NCI-H2227 treated with DMSO at 0.1 percent for 48 hours (cell line): ENCODE measurements at regions not wholly inside any gene's neighbourhood (a gene's known extent, or its start where the extent isn't known, plus 50 kb on each side); places are given as distances from the start of the nearest gene placed in this dataset.
"Not testable (repeated sequence)": the region's sequence is repeated elsewhere in the genome, so short reads cannot be mapped to it uniquely, and the experiment has no call there.

ENCODE experiments used
- DNase-seq: peaks from one replicate; lab custom pipeline; 2025; lab: John Stamatoyannopoulos, UW

DNA sequence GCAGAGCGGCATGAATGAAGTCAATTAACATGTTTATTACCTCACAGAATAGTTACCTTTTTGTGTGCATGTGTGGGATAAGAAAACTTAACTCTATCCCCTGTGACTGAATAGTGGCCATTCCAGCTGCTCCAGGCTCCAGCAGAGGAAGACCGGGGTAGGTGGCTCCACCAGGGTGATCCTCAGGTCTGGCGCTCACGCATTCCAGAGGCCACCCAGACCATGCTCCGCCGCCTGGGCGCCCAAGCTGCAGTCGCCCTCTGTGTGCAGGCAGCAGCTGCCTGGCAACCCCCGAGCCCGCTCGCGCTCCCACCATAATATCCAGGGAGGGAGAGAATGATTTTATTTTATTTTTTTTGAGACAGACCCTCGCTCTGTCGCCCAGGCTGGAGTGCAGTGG lies 1474.5 kb upstream of the TPTE start:
- DNase-seq, result not testable (repeated sequence)

DNA sequence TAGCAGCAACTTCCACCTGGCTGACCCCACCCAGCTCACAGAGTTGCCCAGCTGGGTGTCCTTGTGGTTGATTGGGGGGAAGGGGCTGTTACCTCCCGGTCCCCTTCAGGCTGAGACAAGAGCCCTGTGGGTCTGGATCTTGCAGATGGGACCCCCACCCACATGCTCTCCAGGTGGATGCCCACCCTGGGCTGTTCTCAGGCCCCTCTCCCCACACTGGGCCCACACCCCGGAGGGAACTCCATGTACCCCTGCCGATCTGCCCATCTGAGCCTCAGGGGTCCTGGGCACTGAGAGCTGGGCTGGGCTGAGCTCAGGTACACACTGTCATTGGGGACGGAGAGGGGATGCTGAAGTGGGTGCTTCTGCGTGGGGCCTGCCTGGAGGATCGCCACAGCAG lies 1453.9 kb upstream of the TPTE start:
- DNase-seq, result not testable (repeated sequence)

DNA sequence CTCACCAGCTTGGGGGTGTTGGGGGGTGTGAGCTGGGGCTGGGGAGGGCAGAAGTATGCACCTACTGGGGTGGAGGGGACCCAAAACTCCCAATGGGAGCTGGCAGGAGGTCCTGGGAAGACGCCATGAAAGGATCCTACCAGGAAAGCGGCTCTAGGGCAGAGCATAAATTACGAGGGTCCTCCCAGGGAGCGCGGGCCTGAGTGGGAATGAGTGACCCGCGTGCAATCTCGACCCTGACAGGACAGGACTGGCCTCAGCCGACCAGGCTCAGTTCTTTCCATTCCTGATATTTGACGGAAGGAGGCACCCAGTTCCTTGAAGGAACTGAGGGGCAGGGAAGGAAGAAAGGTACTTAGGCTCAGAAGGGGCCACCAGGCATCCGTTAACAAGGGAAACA lies 1452.8 kb upstream of the TPTE start:
- not testable (repeated sequence) for DNase-seq

DNA sequence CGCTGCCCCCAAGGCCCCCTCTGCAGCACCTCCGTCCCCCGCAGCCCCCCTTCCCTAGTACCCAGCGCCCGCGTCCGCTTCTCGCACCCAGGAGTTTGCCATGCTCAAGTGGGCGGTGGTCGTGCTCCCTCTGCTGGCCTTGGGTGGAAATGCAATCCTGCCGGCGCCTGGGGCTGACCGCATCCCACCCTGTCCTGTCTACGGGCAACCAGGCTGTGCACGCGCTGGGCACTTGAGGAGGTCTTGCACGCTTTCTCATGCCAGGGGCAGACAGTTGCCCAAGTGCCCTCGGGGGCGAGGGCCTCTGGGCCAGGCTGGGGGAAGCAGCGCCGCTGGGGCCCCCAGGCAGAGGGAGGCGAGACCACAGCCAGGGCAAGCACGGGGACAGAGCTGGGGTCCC lies 1450.7 kb upstream of the TPTE start:
- not testable (repeated sequence) for DNase-seq

DNA sequence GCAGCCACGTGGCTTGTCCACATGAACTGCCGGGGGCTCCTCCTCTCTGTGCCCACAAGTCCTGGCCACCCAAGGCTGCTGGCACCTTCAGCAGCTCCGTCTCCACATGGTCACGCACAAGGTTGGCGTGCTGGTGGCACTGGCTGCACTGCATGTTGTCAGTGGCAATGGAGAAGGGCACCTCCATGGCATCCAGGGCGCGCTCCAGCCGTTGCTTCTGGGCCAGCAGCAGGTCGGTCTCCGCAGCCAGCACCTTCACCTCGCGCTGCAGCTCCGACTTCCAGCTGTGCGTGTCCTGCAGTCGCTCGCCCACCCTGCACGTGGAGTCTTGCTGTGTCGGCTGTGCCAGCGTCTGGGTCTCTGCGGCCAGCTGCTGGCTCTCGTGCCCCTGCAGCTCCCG lies 1448.4 kb upstream of the TPTE start:
- DNase-seq, result not testable (repeated sequence)

DNA sequence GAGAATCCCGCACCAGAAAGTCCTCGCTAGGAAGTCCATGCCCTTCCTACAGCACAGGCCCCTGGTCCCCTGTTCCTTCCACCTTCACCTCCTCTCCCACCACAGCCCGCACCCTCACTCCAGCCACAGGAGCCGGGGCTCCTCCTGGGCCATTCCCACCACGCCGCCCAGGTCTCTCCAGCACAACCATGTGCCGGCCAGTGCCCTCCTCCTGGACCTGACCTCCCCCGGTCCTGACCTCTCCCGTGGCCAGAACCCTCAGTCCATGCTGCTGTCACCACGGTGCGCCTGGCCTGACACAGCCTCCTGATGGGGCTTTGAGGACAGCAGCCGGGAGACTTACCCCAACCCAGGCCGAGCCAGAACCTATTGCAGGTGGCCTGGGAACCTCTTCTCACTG lies 1446.6 kb upstream of the TPTE start:
- DNase-seq, result not testable (repeated sequence)

DNA sequence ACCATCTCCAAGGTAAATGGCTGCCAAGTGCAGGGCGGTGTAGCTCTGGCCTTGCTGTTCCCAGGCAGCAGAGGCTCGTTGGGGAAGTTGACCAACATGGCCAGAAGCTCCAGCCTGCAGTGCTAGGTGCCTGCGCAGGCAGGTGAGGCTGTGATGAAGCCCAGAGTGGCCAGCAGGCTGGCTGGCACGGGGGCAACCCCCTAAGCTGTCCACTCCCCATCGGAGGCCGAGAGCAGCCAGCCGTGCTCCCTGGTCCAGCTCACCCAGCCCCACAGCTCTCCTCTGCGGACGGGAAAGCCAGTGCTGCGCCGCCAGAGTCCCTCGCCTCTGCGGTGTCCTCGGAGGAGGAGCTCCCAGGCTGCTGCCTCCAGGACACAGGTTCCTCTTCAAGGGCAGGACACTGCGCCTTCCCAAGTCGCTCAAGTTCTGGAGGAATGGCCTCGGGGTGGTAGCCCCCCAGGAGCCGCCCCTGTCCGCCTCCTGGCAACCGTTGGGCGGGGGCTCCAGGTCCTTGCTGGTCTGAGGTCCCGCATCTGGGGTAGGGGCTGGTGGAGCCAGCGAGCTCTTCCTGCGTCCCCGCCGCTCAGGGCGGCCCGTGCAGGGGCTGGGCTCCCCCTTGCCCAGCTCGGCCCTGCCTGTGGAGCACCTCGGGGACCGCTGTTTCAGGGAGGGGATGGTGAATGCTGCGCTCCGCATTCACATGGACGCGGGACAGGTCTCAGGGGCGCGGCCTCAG lies 1438.1 kb upstream of the TPTE start:
- not testable (repeated sequence) for DNase-seq

DNA sequence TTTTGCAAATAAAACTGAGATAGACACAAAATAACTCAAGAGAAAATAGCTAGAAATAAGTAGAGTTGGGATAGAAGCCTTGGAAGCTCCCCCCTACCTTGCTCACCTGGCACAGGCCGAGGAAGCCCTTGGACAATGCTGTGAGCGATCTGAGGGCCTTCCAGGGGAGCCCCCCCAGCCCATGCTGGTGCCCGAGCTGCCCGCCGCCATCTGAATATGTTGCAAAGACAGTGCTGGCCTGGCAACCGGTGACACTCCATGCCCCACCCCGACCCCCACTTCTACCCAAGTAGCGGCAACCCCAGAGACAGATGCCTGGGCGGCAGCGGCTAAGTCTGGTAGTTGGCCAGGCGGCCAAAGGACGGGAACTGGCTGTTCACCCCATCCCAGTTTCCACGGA lies 1435.1 kb upstream of the TPTE start:
- DNase-seq, result not testable (repeated sequence)

DNA sequence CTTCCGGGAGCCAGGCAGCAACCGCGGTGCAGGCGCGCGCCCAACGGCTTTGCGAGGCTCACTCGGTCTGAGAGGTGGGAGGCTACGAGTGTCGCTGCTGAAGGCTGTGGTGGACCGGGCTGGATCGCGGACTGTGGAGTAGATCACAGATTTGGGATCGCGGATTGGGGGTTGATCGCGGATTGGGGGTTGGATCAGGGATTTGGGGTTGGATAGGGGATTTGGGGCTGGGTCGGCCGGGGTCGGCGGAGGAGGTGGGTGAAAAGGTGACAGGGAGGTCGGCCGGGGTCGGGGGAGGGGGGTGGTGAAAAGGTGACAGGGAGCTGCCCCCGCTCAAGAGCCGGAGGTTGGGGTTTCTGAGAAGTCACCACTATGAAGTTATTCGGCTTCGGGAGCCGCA lies 1433.6 kb upstream of the TPTE start:
- DNase-seq, result not testable (repeated sequence)

DNA sequence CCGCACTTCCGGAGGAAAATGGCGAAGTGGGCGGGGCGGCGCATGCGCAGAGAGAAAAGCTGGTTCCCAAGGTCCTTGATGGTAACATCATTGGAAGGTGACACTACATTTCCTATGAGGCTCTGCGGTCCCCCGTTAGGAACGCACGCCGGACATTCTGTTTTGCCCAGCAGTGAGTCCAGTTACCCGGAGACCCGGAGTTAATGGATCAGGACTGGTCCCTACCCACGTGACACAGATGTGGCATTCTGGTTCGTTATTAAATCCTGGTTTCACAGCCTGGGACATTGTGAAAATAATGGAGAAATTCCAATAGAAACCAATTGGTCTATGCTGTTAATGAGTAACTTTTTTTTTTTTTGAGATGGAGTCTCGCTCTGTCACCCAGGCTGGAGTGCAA lies 1391.6 kb upstream of the TPTE start:
- DNase-seq, result not testable (repeated sequence)

DNA sequence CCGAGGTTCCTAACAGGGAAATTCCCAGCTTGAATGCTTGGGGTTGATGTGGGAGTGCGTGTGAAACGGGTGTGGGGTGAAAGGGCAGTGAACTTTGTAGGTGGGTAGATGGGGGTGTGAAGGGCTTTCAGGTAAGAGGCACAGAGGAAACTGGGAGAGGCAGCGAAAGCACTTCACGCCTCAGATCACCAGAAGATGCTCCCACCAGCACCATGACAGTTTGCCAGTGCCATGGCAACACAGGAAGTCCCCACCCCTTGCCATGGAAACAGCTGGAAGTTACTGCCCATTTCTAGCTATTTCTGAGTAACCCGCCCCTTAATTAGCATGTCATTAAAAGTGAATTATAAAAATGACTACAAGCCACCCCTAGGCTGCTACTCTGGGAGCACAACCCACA lies 1390.6 kb upstream of the TPTE start:
- DNase-seq, result not testable (repeated sequence)
